K562 (cell line): ENCODE measurements at regions not wholly inside any gene's neighbourhood (a gene's known extent, or its start where the extent isn't known, plus 50 kb on each side); places are given as distances from the start of the nearest gene placed in this dataset.

ENCODE experiments used
- ATF3 ChIP-seq, 2 experiments: fragments of 450-650 bp in 1 of 2; sonication (generic) in 1 of 2; formaldehyde crosslinking in 1 of 2; IDR thresholded peaks in 1 of 2; conservative IDR thresholded peaks in 1 of 2; 2 replicates each; pipeline versions ENCODE4 v1.6.1 to v1.8.1; 2016 to 2023; ENCODE audit warnings: mild to moderate bottlenecking in 2 of 2, moderate library complexity in 2 of 2, inconsistent platforms in 1 of 2, missing genetic modification reagents in 1 of 2
- FOSL1 ChIP-seq: fragments of 200-800 bp; sonication (Bioruptor generic); conservative IDR thresholded peaks from 2 replicates; pipeline ENCODE4 v1.6.1; 2016; ENCODE audit warnings: missing genetic modification characterization, missing compliant biosample characterization
- XRCC5 ChIP-seq: fragments of 200-400 bp; formaldehyde crosslinking; IDR thresholded peaks from 2 replicates; pipeline ENCODE4 v1.6.1; 2017; ENCODE audit warnings: low read depth, mild to moderate bottlenecking, low read length
- ZBTB40 ChIP-seq, 2 experiments: fragments of 450-650 bp in 1 of 2; sonication (generic) in 1 of 2; formaldehyde crosslinking in 1 of 2; IDR thresholded peaks; 2 replicates each; pipeline versions ENCODE4 v1.7.1 to v1.9.0; 2016 to 2022; ENCODE audit warnings: inconsistent platforms in 1 of 2, mild to moderate bottlenecking in 1 of 2, missing genetic modification reagents in 1 of 2
- ZNF184 ChIP-seq: sonication (generic); formaldehyde crosslinking; IDR thresholded peaks from 2 replicates; pipeline ENCODE4 v1.5.0; 2020; ENCODE audit warnings: missing genetic modification reagents
- ZNF263 ChIP-seq: sonication (generic); formaldehyde crosslinking; IDR thresholded peaks from 2 replicates; pipeline ENCODE4 v1.8.0; 2022; ENCODE audit warnings: mild to moderate bottlenecking, missing genetic modification reagents, borderline replicate concordance
- ZNF639 ChIP-seq, 2 experiments: fragments of 200-800 bp in 1 of 2; sonication (Bioruptor generic) in 1 of 2; sonication (generic) in 1 of 2; formaldehyde crosslinking in 1 of 2; IDR thresholded peaks in 1 of 2; conservative IDR thresholded peaks in 1 of 2; 2 replicates each; pipeline versions ENCODE4 v1.5.0 to v1.6.1; 2016 to 2020; ENCODE audit warnings: missing compliant biosample characterization in 1 of 2, missing genetic modification characterization in 1 of 2, missing genetic modification reagents in 1 of 2
- ZNF830 ChIP-seq: fragments of 250-450 bp; sonication (Bioruptor Pico); IDR thresholded peaks from 2 replicates; pipeline ENCODE4 v1.5.0; 2021; ENCODE audit warnings: mild to moderate bottlenecking

GRCh38 chr7:25776744-25777123 lies 375.3 kb upstream of the NFE2L3 start (continued):
- no peak for TF ChIP-seq ATF3 (IDR thresholded peaks at IDR 0.05)
- TF ChIP-seq ATF3 (CRISPR knock-in tag; conservative IDR thresholded peaks at IDR 0.05) = no peak
- TF ChIP-seq ZBTB40 (IDR thresholded peaks at IDR 0.05) = no peak
- TF ChIP-seq ZBTB40 (CRISPR knock-in tag; IDR thresholded peaks at IDR 0.05) = no peak
- no peak for TF ChIP-seq XRCC5
- TF ChIP-seq ZNF830 = no peak
- TF ChIP-seq ZNF263 (CRISPR knock-in tag) = no peak
- TF ChIP-seq ZNF639 (CRISPR knock-in tag; conservative IDR thresholded peaks at IDR 0.05 in 1 of 2, IDR thresholded peaks at IDR 0.05 in 1 of 2) = no peak
- TF ChIP-seq ZNF184 (CRISPR knock-in tag) = no peak
- no peak for TF ChIP-seq FOSL1 (tag)
